ENCODE measurements at regions not wholly inside any gene's neighbourhood (a gene's known extent, or its start where the extent isn't known, plus 50 kb on each side); places are given as distances from the start of the nearest gene placed in this dataset.
"Not testable (repeated sequence)": the region's sequence is repeated elsewhere in the genome, so short reads cannot be mapped to it uniquely, and the experiment has no call there.

- TF ChIP-seq EP300, CTCF (IDR thresholded peaks at IDR 0.05): not testable (repeated sequence)
Measured at GRCh38 chr4:135409261-135409660, 1207.7 kb upstream of the PABPC4L start.

Measured in upper lobe of left lung (tissue), 4 donors.